ENCODE measurements at regions not wholly inside any gene's neighbourhood (a gene's known extent, or its start where the extent isn't known, plus 50 kb on each side); places are given as distances from the start of the nearest gene placed in this dataset.

GRCh38 chr3:197438906-197439305, 116.9 kb downstream of the BDH1 start:
- TF ChIP-seq, protein P1, sequence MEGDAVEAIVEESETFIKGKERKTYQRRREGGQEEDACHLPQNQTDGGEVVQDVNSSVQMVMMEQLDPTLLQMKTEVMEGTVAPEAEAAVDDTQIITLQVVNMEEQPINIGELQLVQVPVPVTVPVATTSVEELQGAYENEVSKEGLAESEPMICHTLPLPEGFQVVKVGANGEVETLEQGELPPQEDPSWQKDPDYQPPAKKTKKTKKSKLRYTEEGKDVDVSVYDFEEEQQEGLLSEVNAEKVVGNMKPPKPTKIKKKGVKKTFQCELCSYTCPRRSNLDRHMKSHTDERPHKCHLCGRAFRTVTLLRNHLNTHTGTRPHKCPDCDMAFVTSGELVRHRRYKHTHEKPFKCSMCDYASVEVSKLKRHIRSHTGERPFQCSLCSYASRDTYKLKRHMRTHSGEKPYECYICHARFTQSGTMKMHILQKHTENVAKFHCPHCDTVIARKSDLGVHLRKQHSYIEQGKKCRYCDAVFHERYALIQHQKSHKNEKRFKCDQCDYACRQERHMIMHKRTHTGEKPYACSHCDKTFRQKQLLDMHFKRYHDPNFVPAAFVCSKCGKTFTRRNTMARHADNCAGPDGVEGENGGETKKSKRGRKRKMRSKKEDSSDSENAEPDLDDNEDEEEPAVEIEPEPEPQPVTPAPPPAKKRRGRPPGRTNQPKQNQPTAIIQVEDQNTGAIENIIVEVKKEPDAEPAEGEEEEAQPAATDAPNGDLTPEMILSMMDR (conservative IDR thresholded peaks at IDR 0.05) = no peak
- Histone ChIP-seq H3K27me3 (ENCODE audit: control insufficient read depth, insufficient read depth, low read length, poor library complexity, severe bottlenecking) (no peaks in the 10 kb centered on the region), H3K9me3 (ENCODE audit: control insufficient read depth, low read length) (peaks cover 12% of the 10 kb centered on the region), H3K36me3 (ENCODE audit: control insufficient read depth, insufficient read depth, low read length) (no peaks in the 10 kb centered on the region), H3K9ac (ENCODE audit: extremely low read depth, low read length, poor library complexity, severe bottlenecking) (no peak overlapping the region), H3K27ac (ENCODE audit: low read depth, low read length) (no peak overlapping the region), H3K4me1 (ENCODE audit: control insufficient read depth, insufficient read depth, low read length) (no peaks in the 10 kb centered on the region), H3K4me3 (ENCODE audit: low read length) (no peak overlapping the region)
- peaks cover 8% of the 10 kb centered on the region for H3K27me3 Mint-ChIP-seq (ENCODE audit: insufficient read depth)
- H3K27ac Mint-ChIP-seq = no peak overlapping the region
- WGBS, 2 experiments (ENCODE audit: insufficient coverage in 1 of 2, insufficient read length in 1 of 2) = 95 to 100% methylated on average over 1 to 3 of the region's 3 CpGs
- no peaks in the 10 kb centered on the region for H3K36me3 Mint-ChIP-seq (ENCODE audit: low read depth)
- no peak overlapping the region for H3K4me3 Mint-ChIP-seq
- H3K4me1 Mint-ChIP-seq = peaks cover 3% of the 10 kb centered on the region
- H3K9me3 Mint-ChIP-seq = peaks cover 8% of the 10 kb centered on the region
- no peak for DNase-seq

DNA sequence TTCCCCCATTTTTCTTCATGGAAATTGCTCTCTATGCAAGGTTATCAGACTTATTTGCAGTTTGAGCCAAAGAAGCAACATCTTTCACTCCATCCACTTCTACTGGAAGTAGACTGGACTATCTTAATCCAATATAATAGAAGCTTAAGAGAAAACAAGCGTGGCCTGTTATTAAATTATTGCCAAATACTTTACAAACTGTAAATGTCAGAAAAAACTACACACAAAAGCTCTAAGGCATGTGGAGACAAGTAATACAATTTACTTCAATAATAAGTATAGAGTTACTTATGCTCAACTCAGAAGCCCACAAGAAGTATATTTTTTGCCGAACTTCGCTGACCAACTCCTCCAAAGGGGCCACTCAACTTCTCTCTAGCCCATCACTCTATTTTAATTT, 120.3 kb downstream of the BDH1 start:
- TF ChIP-seq, protein P1 (conservative IDR thresholded peaks at IDR 0.05) = no peak
- H3K9me3 Mint-ChIP-seq = peaks cover 16% of the 10 kb centered on the region
- DNase-seq = no peak
- 98% methylated on average over 3 of the region's 3 CpGs; no CpG with 5 or more reads in 1 of the 2 experiments for WGBS, 2 experiments (ENCODE audit: insufficient coverage in 1 of 2, insufficient read length in 1 of 2)
- no peak overlapping the region for H3K27ac Mint-ChIP-seq
- peaks cover 1% of the 10 kb centered on the region for H3K36me3 Mint-ChIP-seq (ENCODE audit: low read depth)
- peaks cover 7% of the 10 kb centered on the region for H3K4me1 Mint-ChIP-seq
- H3K27me3 Mint-ChIP-seq (ENCODE audit: insufficient read depth) = peaks cover 4% of the 10 kb centered on the region
- Histone ChIP-seq H3K27me3 (ENCODE audit: control insufficient read depth, insufficient read depth, low read length, poor library complexity, severe bottlenecking) (no peaks in the 10 kb centered on the region), H3K4me1 (ENCODE audit: control insufficient read depth, insufficient read depth, low read length) (no peaks in the 10 kb centered on the region), H3K9me3 (ENCODE audit: control insufficient read depth, low read length) (peaks cover 21% of the 10 kb centered on the region), H3K36me3 (ENCODE audit: control insufficient read depth, insufficient read depth, low read length) (no peaks in the 10 kb centered on the region), H3K27ac (ENCODE audit: low read depth, low read length) (no peak overlapping the region), H3K9ac (ENCODE audit: extremely low read depth, low read length, poor library complexity, severe bottlenecking) (no peak overlapping the region), H3K4me3 (ENCODE audit: low read length) (no peak overlapping the region)
- H3K4me3 Mint-ChIP-seq = no peak overlapping the region

DNA sequence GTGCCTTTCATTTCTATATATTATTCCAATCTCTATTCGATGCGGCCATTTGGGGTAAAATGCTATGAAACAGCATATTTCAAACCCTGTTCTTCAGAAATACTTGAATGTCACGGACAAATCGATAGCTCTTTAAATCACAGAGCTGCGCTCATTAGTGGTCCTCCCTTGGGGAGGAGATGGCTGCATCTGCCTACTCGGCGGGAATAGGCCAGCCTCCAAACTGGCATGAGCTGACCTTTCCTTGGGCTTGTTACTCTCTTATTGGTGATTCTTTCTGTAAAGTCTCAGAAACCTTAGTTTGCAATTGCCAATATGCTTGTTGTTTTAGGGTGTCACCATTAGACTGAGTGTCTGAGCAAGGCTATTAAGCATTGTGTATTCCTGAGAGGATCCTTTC, 120.9 kb downstream of the BDH1 start:
- DNase-seq = no peak
- H3K4me3 ChIP-seq (ENCODE audit: low read length) = no peak overlapping the region
- H3K27me3 ChIP-seq (ENCODE audit: control insufficient read depth, insufficient read depth, low read length, poor library complexity, severe bottlenecking) = no peaks in the 10 kb centered on the region
- TF ChIP-seq, protein P1 (conservative IDR thresholded peaks at IDR 0.05) = no peak
- WGBS, 2 experiments (ENCODE audit: insufficient coverage in 1 of 2, insufficient read length in 1 of 2) = 80 to 81% methylated on average over 7 of the region's 7 CpGs
- Mint-ChIP-seq H3K27ac (no peak overlapping the region), H3K4me3 (no peak overlapping the region), H3K36me3 (ENCODE audit: low read depth) (peaks cover 1% of the 10 kb centered on the region), H3K27me3 (ENCODE audit: insufficient read depth) (peaks cover 6% of the 10 kb centered on the region), H3K4me1 (peaks cover 7% of the 10 kb centered on the region), H3K9me3 (peaks cover 16% of the 10 kb centered on the region)
- peaks cover 21% of the 10 kb centered on the region for H3K9me3 ChIP-seq (ENCODE audit: control insufficient read depth, low read length)
- H3K4me1 ChIP-seq (ENCODE audit: control insufficient read depth, insufficient read depth, low read length) = no peaks in the 10 kb centered on the region
- no peak overlapping the region for H3K9ac ChIP-seq (ENCODE audit: extremely low read depth, low read length, poor library complexity, severe bottlenecking)
- no peaks in the 10 kb centered on the region for H3K36me3 ChIP-seq (ENCODE audit: control insufficient read depth, insufficient read depth, low read length)
- H3K27ac ChIP-seq (ENCODE audit: low read depth, low read length) = no peak overlapping the region
